HG02884 (cell line): ENCODE measurements at regions not wholly inside any gene's neighbourhood (a gene's known extent, or its start where the extent isn't known, plus 50 kb on each side); places are given as distances from the start of the nearest gene placed in this dataset.
"Not testable (repeated sequence)": the region's sequence is repeated elsewhere in the genome, so short reads cannot be mapped to it uniquely, and the experiment has no call there.

Experiments used
- ATAC-seq: cut with Tn5 transposase; IDR thresholded peaks from one replicate; pipeline ENCODE4 v1.9.1; 2021; ENCODE audit warnings: mild to moderate bottlenecking, moderate library complexity; ENCODE audit not compliant: unreplicated experiment

- ATAC-seq, result not testable (repeated sequence)
Observed at GRCh38 chr10:109809954-109810353, 113.4 kb downstream of the XPNPEP1 start.

GRCh38 chr10:109801191-109801590 lies 122.1 kb downstream of the XPNPEP1 start:
- not testable (repeated sequence) for ATAC-seq

GRCh38 chr10:109790647-109791046 lies 132.7 kb downstream of the XPNPEP1 start:
- no peak for ATAC-seq

- ATAC-seq, result no peak
Observed at GRCh38 chr10:109784236-109784635, 139.1 kb downstream of the XPNPEP1 start.

- ATAC-seq, result no peak
Observed at GRCh38 chr10:109783286-109783685, 140.0 kb downstream of the XPNPEP1 start.

- no peak for ATAC-seq
Observed at GRCh38 chr10:109780997-109781396, 142.3 kb downstream of the XPNPEP1 start.

GRCh38 chr10:109778993-109779392 lies 144.3 kb downstream of the XPNPEP1 start:
- no peak for ATAC-seq

- peak; percentile 7 for ATAC-seq
Observed at GRCh38 chr10:109774121-109774440, 149.2 kb downstream of the XPNPEP1 start.

GRCh38 chr10:109773288-109774120 lies 149.8 kb downstream of the XPNPEP1 start:
- ATAC-seq, result peak; percentile 69

- no peak for ATAC-seq
Observed at GRCh38 chr10:109770663-109771062, 152.6 kb downstream of the XPNPEP1 start.

GRCh38 chr10:109769966-109770365 lies 153.3 kb downstream of the XPNPEP1 start:
- ATAC-seq, result no peak

GRCh38 chr10:109765838-109766237 lies 157.5 kb downstream of the XPNPEP1 start:
- no peak for ATAC-seq

GRCh38 chr10:109762555-109762954 lies 160.8 kb downstream of the XPNPEP1 start:
- ATAC-seq, result no peak

GRCh38 chr10:109757670-109758069 lies 165.6 kb downstream of the XPNPEP1 start:
- not testable (repeated sequence) for ATAC-seq

GRCh38 chr10:109746861-109747260 lies 176.4 kb downstream of the XPNPEP1 start:
- ATAC-seq, result no peak

- ATAC-seq, result no peak
Observed at GRCh38 chr10:109744020-109744419, 179.3 kb downstream of the XPNPEP1 start.

- ATAC-seq, result no peak
Observed at GRCh38 chr10:109743574-109743973, 179.7 kb downstream of the XPNPEP1 start.

- ATAC-seq, result no peak
Observed at GRCh38 chr10:109743146-109743545, 180.2 kb downstream of the XPNPEP1 start.

- ATAC-seq, result no peak
Observed at GRCh38 chr10:109741712-109742111, 181.6 kb downstream of the XPNPEP1 start.

GRCh38 chr10:109740436-109740835 lies 182.9 kb downstream of the XPNPEP1 start:
- no peak for ATAC-seq

- ATAC-seq, result no peak
Observed at GRCh38 chr10:109737626-109738025, 185.7 kb downstream of the XPNPEP1 start.

- ATAC-seq, result no peak
Observed at GRCh38 chr10:109737009-109737408, 186.3 kb downstream of the XPNPEP1 start.

GRCh38 chr10:109735776-109736175 lies 187.5 kb downstream of the XPNPEP1 start:
- ATAC-seq, result no peak
